Gastroesophageal sphincter (tissue), 3 donors: ENCODE measurements at regions not wholly inside any gene's neighbourhood (a gene's known extent, or its start where the extent isn't known, plus 50 kb on each side); places are given as distances from the start of the nearest gene placed in this dataset.

Experiments
- CTCF ChIP-seq, 4 experiments: fragments of 200-600 bp in 2 of 4; fragments of 450-650 bp in 2 of 4; sonication (generic) in 1 of 4; IDR thresholded peaks; one replicate each; pipeline ENCODE4 v1.5.1; 2017 to 2019; ENCODE audit warnings: antibody characterized with exemption in 4 of 4, mild to moderate bottlenecking in 2 of 4, moderate library complexity in 2 of 4
- POLR2A ChIP-seq, 2 donors: fragments of 450-650 bp; IDR thresholded peaks; one replicate each; pipeline ENCODE4 v1.6.1; 2017; ENCODE audit warnings: antibody characterized with exemption in 2 of 2, mild to moderate bottlenecking in 2 of 2, moderate library complexity in 1 of 2
- POLR2AphosphoS5 ChIP-seq: sonication (generic); formaldehyde crosslinking; IDR thresholded peaks from one replicate; pipeline ENCODE4 v1.6.1; 2017; ENCODE audit warnings: antibody characterized with exemption

- TF ChIP-seq CTCF (IDR thresholded peaks at IDR 0.05) (no peak), POLR2AphosphoS5 (no peak), POLR2A (IDR thresholded peaks at IDR 0.05) (no peak)
These were observed 438.1 kb downstream of the MDFIC start for GRCh38 chr7:115359955-115360354.
